HG02840 (cell line): ENCODE measurements at regions not wholly inside any gene's neighbourhood (a gene's known extent, or its start where the extent isn't known, plus 50 kb on each side); places are given as distances from the start of the nearest gene placed in this dataset.

ENCODE experiments used
- ATAC-seq: cut with Tn5 transposase; IDR thresholded peaks from one replicate; pipeline ENCODE4 v1.9.1; 2021; ENCODE audit warnings: mild to moderate bottlenecking, moderate library complexity, moderate number of reproducible peaks; ENCODE audit not compliant: unreplicated experiment, low FRiP score

- ATAC-seq: no peak
Measured at GRCh38 chr2:37425408-37425807, 81.0 kb downstream of the QPCT start.

- no peak for ATAC-seq
Measured at GRCh38 chr2:37427241-37427640, 82.8 kb downstream of the QPCT start.

GRCh38 chr2:37436323-37436722 is 91.9 kb downstream of the QPCT start:
- ATAC-seq: no peak

- ATAC-seq: no peak
Measured at GRCh38 chr2:37439131-37439642, 94.8 kb downstream of the QPCT start.

- no peak for ATAC-seq
Measured at GRCh38 chr2:37441055-37441454, 96.6 kb downstream of the QPCT start.

GRCh38 chr2:37443082-37443481 is 98.7 kb downstream of the QPCT start:
- ATAC-seq: no peak

GRCh38 chr2:37447446-37447845 is 103.0 kb downstream of the QPCT start:
- no peak for ATAC-seq

- no peak for ATAC-seq
Measured at GRCh38 chr2:37448342-37449120, 104.1 kb downstream of the QPCT start.

- ATAC-seq: no peak
Measured at GRCh38 chr2:37449761-37450296, 105.4 kb downstream of the QPCT start.

GRCh38 chr2:37453027-37453426 is 108.6 kb downstream of the QPCT start:
- no peak for ATAC-seq

- ATAC-seq: no peak
Measured at GRCh38 chr2:37454851-37455762, 110.7 kb downstream of the QPCT start.

- ATAC-seq: no peak
Measured at GRCh38 chr2:37456479-37456878, 112.0 kb downstream of the QPCT start.

GRCh38 chr2:37457401-37457901 is 113.0 kb downstream of the QPCT start:
- no peak for ATAC-seq

- no peak for ATAC-seq
Measured at GRCh38 chr2:37458133-37458532, 113.7 kb downstream of the QPCT start.

- ATAC-seq: no peak
Measured at GRCh38 chr2:37459095-37459981, 114.9 kb downstream of the QPCT start.

- no peak for ATAC-seq
Measured at GRCh38 chr2:37460896-37461229, 116.4 kb downstream of the QPCT start.

GRCh38 chr2:37464067-37464466 is 119.6 kb downstream of the QPCT start:
- no peak for ATAC-seq

GRCh38 chr2:37466533-37467222 is 122.2 kb downstream of the QPCT start:
- ATAC-seq: no peak

- ATAC-seq: no peak
Measured at GRCh38 chr2:37468170-37468569, 123.7 kb downstream of the QPCT start.
